OCI-LY3 (cell line): ENCODE measurements at regions not wholly inside any gene's neighbourhood (a gene's known extent, or its start where the extent isn't known, plus 50 kb on each side); places are given as distances from the start of the nearest gene placed in this dataset.
A peak's percentile ranks its signal among the peaks of the same experiment; 100 is the strongest.

Experiments used
- H2AFZ ChIP-seq: fragments of 200-600, 300-600 bp; shearing (Covaris generic); 2 replicates; pipeline ENCODE4 v1.6.0; 2014; ENCODE audit warnings: antibody characterized with exemption, low read depth, low read length
- H3K27ac ChIP-seq: fragments of 200-600, 300-600 bp; sonication (generic); 2 replicates; pipeline ENCODE4 v1.5.1; 2014; ENCODE audit warnings: mild to moderate bottlenecking, low read length, moderate library complexity, mixed read lengths
- H3K27me3 ChIP-seq: fragments of 200-600, 300-600 bp; sonication (generic); 2 replicates; pipeline ENCODE4 v1.6.1; 2014; ENCODE audit warnings: low read depth, low read length, mixed read lengths
- H3K36me3 ChIP-seq: fragments of 200-600, 300-600 bp; sonication (generic); replicated peaks from 2 replicates; pipeline ENCODE3; 2014; ENCODE audit warnings: low read depth, low read length, mixed read lengths
- H3K4me1 ChIP-seq: fragments of 300-600, 200-600 bp; sonication (generic); 2 replicates; pipeline ENCODE4 v1.6.1; 2014; ENCODE audit warnings: low read length, mixed read lengths
- H3K4me2 ChIP-seq: fragments of 200-600, 300-600 bp; sonication (generic); 2 replicates; pipeline ENCODE4 v1.6.1; 2014; ENCODE audit warnings: low read length, mixed read lengths
- H3K4me3 ChIP-seq: fragments of 300-600, 200-600 bp; sonication (generic); 2 replicates; pipeline ENCODE4 v1.5.1; 2014; ENCODE audit warnings: antibody characterized with exemption, mild to moderate bottlenecking, low read length, moderate library complexity
- H3K79me2 ChIP-seq: fragments of 300-600, 200-600 bp; shearing (Covaris generic); 2 replicates; pipeline ENCODE4 v1.6.1; 2014; ENCODE audit warnings: mild to moderate bottlenecking, low read length, mixed read lengths
- H3K9ac ChIP-seq: fragments of 300-600, 200-600 bp; shearing (Covaris generic); 2 replicates; pipeline ENCODE4 v1.6.0; 2014; ENCODE audit warnings: mild to moderate bottlenecking, low read length, moderate library complexity
- H3K9me3 ChIP-seq: fragments of 200-600, 300-600 bp; shearing (Covaris generic); 2 replicates; pipeline ENCODE4 v1.6.1; 2014; ENCODE audit warnings: low read length, mixed read lengths; ENCODE audit not compliant: insufficient read depth
- H4K20me1 ChIP-seq: fragments of 200-600, 300-600 bp; sonication (generic); 2 replicates; pipeline ENCODE4 v1.6.1; 2016; ENCODE audit warnings: low read length, mixed read lengths; ENCODE audit not compliant: insufficient read depth
- EZH2phosphoT487 ChIP-seq: fragments of 200-600 bp; shearing (Covaris generic); IDR thresholded peaks from 2 replicates; pipeline ENCODE4 v1.6.1; 2018; ENCODE audit warnings: antibody characterized with exemption, mixed run types, low read depth
- TF ChIP-seq, protein P1 (sequence below): fragments of 200-600, 300-600 bp; sonication (generic); IDR thresholded peaks from 2 replicates; pipeline ENCODE4 v1.5.1; 2014; ENCODE audit warnings: antibody characterized with exemption, low read length, low read depth

DNA sequence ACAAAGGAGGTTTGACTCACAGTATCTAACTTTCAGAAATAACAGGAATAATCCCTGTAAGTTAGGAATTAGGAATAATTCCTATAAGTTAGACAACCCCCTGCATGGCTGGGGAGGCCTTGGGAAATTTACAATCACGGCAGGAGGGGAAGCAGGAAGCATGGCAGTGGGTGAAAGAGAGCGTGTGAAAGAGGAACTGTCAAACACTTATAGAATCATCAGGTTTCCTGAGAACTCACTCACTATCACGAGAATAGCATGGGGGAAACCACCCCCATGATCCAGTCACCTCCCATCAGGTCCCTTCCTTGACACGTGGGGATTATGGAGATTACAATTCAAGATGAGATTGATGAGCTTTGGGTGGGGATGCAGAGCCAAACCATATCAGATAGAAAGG lies 385.5 kb downstream of the IL20RB start:
- H3K9ac ChIP-seq: no peak overlapping the region
- no peaks in the 10 kb centered on the region for H3K79me2 ChIP-seq
- H3K36me3 ChIP-seq: peaks cover 20% of the 10 kb centered on the region
- no peaks in the 10 kb centered on the region for H3K27me3 ChIP-seq
- no peaks in the 10 kb centered on the region for H4K20me1 ChIP-seq
- peaks cover 11% of the 10 kb centered on the region for H3K4me1 ChIP-seq
- H2AFZ ChIP-seq: peak overlapping the region; percentile 82; the same call in 1 of the 2 replicates
- TF ChIP-seq, protein P1, sequence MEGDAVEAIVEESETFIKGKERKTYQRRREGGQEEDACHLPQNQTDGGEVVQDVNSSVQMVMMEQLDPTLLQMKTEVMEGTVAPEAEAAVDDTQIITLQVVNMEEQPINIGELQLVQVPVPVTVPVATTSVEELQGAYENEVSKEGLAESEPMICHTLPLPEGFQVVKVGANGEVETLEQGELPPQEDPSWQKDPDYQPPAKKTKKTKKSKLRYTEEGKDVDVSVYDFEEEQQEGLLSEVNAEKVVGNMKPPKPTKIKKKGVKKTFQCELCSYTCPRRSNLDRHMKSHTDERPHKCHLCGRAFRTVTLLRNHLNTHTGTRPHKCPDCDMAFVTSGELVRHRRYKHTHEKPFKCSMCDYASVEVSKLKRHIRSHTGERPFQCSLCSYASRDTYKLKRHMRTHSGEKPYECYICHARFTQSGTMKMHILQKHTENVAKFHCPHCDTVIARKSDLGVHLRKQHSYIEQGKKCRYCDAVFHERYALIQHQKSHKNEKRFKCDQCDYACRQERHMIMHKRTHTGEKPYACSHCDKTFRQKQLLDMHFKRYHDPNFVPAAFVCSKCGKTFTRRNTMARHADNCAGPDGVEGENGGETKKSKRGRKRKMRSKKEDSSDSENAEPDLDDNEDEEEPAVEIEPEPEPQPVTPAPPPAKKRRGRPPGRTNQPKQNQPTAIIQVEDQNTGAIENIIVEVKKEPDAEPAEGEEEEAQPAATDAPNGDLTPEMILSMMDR: no peak
- TF ChIP-seq EZH2phosphoT487: no peak
- H3K4me3 ChIP-seq: no peak overlapping the region
- peaks cover 27% of the 10 kb centered on the region; the same call in 1 of the 2 replicates for H3K9me3 ChIP-seq
- H3K4me2 ChIP-seq: peak overlapping the region; percentile 23
- no peak overlapping the region for H3K27ac ChIP-seq

DNA sequence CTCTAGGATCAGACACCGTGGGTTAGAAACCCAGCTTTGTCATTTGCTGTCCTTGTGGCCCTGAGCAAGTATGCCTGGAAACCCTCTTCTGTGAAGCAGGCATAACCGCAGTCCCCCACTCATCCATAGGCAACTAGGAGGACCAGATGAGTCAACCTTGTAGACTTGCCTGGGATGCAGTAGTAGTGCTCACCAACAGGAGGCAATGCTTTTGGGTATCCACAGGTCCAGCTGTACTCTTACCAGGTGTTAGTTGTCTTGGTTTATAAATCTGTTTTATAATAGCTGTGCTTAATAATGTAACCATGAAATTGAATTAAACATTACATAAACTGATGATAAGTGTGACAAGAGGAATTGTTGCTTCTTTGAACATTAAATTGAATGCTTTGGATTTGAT lies 389.3 kb downstream of the IL20RB start:
- Histone ChIP-seq H2AFZ (no peak overlapping the region), H3K27ac (no peak overlapping the region), H3K4me2 (no peak overlapping the region), H3K79me2 (no peaks in the 10 kb centered on the region), H3K27me3 (no peaks in the 10 kb centered on the region), H3K9me3 (0 out of 2 replicates have a peak, but pooled peaks cover 3% of the 10 kb centered on the region), H3K36me3 (peaks cover 15% of the 10 kb centered on the region), H3K9ac (no peak overlapping the region), H3K4me3 (no peak overlapping the region), H4K20me1 (no peaks in the 10 kb centered on the region), H3K4me1 (peaks cover 21% of the 10 kb centered on the region)
- no peak for TF ChIP-seq EZH2phosphoT487
- TF ChIP-seq, protein P1: no peak

DNA sequence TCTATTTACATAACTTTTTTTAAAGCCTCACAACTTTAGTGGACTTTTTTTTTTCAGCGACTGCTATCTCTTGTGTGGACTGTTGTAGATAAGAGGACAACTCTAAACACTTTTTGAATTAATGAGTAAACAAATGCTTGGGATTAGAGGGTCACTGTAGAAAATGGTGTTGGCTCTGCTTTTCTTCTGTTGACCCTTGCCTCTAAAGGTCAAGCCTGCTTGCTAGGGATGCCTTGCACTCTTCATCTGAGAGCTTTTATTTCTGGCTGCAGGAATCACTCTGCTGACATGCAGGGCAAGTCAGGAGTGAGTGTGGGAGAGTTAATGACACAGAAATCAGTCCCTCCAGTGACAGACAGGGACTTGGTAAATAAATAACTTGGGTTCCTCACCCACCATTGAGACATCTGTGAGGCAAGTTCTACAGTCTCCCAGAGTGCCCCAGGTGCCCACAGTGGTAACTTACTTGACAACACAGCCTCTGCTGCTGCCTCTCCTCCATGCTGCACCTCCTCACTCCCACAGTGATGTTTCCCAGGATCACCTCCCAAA lies 390.1 kb downstream of the IL20RB start:
- Histone ChIP-seq H2AFZ (no peak overlapping the region), H4K20me1 (no peaks in the 10 kb centered on the region), H3K27ac (no peak overlapping the region), H3K27me3 (no peaks in the 10 kb centered on the region), H3K36me3 (peaks cover 7% of the 10 kb centered on the region), H3K4me3 (no peak overlapping the region), H3K9ac (no peak overlapping the region), H3K9me3 (no peaks in the 10 kb centered on the region), H3K79me2 (no peaks in the 10 kb centered on the region), H3K4me2 (no peak overlapping the region), H3K4me1 (peaks cover 20% of the 10 kb centered on the region)
- no peak for TF ChIP-seq EZH2phosphoT487
- TF ChIP-seq, protein P1: no peak

- H3K4me3 ChIP-seq: no peak overlapping the region
- peaks cover under 1% of the 10 kb centered on the region for H3K36me3 ChIP-seq
- H3K27ac ChIP-seq: no peak overlapping the region
Measured at GRCh38 chr3:137348936-137349335, 391.2 kb downstream of the IL20RB start.

More at GRCh38 chr3:137348936-137349335, 391.2 kb downstream of the IL20RB start:
- no peaks in the 10 kb centered on the region for H4K20me1 ChIP-seq
- H3K4me2 ChIP-seq: no peak overlapping the region
- no peaks in the 10 kb centered on the region for H3K27me3 ChIP-seq
- peaks cover 11% of the 10 kb centered on the region for H3K4me1 ChIP-seq
- no peaks in the 10 kb centered on the region for H3K79me2 ChIP-seq
- H2AFZ ChIP-seq: no peak overlapping the region
- no peaks in the 10 kb centered on the region for H3K9me3 ChIP-seq
- no peak overlapping the region for H3K9ac ChIP-seq
- no peak for TF ChIP-seq EZH2phosphoT487
- TF ChIP-seq, protein P1: no peak
